HUES48 (cell line): ENCODE measurements at regions not wholly inside any gene's neighbourhood (a gene's known extent, or its start where the extent isn't known, plus 50 kb on each side); places are given as distances from the start of the nearest gene placed in this dataset.

ENCODE experiments used
- H3K27ac ChIP-seq: one replicate; pipeline ENCODE4 v1.7.0; 2013; ENCODE audit warnings: low read depth, low read length, inconsistent platforms
- H3K27me3 ChIP-seq: 2 replicates; pipeline ENCODE4 v1.6.1; 2013; ENCODE audit warnings: mild to moderate bottlenecking, low read length; ENCODE audit not compliant: control insufficient read depth, insufficient read depth
- H3K36me3 ChIP-seq: 2 replicates; pipeline ENCODE4 v1.6.1; 2013; ENCODE audit warnings: low read length; ENCODE audit not compliant: control insufficient read depth, insufficient read depth
- H3K4me1 ChIP-seq: 2 replicates; pipeline ENCODE4 v1.6.1; 2013; ENCODE audit warnings: mild to moderate bottlenecking, low read length; ENCODE audit not compliant: control insufficient read depth, insufficient read depth
- H3K4me3 ChIP-seq: 2 replicates; pipeline ENCODE4 v1.5.1; 2013; ENCODE audit warnings: mild to moderate bottlenecking, low read depth, low read length
- H3K9ac ChIP-seq: 2 replicates; pipeline ENCODE4 v1.6.1; 2013; ENCODE audit warnings: mild to moderate bottlenecking, low read depth, low read length, moderate library complexity
- H3K9me3 ChIP-seq: 2 replicates; pipeline ENCODE4 v1.6.1; 2013; ENCODE audit warnings: low read length; ENCODE audit not compliant: control insufficient read depth, insufficient read depth

GRCh38 chr4:14008494-14008893 is 381.0 kb upstream of the BOD1L1 start:
- Histone ChIP-seq H3K9me3 (peaks cover 4% of the 10 kb centered on the region; the same call in 1 of the 2 replicates), H3K27ac (no peak overlapping the region), H3K9ac (no peak overlapping the region), H3K27me3 (no peaks in the 10 kb centered on the region), H3K4me1 (no peaks in the 10 kb centered on the region), H3K36me3 (no peaks in the 10 kb centered on the region), H3K4me3 (no peak overlapping the region)

GRCh38 chr4:14018191-14018853 is 390.8 kb upstream of the BOD1L1 start:
- Histone ChIP-seq H3K4me1 (no peaks in the 10 kb centered on the region; the same call in 1 of the 2 replicates), H3K4me3 (no peak overlapping the region), H3K36me3 (no peaks in the 10 kb centered on the region), H3K27ac (no peak overlapping the region), H3K27me3 (no peaks in the 10 kb centered on the region), H3K9me3 (peaks cover 6% of the 10 kb centered on the region), H3K9ac (no peak overlapping the region)

GRCh38 chr4:14022456-14022855 is 394.9 kb upstream of the BOD1L1 start:
- Histone ChIP-seq H3K4me3 (no peak overlapping the region), H3K4me1 (no peaks in the 10 kb centered on the region; the same call in 1 of the 2 replicates), H3K27me3 (no peaks in the 10 kb centered on the region), H3K27ac (no peak overlapping the region), H3K36me3 (no peaks in the 10 kb centered on the region), H3K9ac (no peak overlapping the region), H3K9me3 (no peaks in the 10 kb centered on the region)

GRCh38 chr4:14023036-14023435 is 395.5 kb upstream of the BOD1L1 start:
- Histone ChIP-seq H3K4me1 (no peaks in the 10 kb centered on the region; the same call in 1 of the 2 replicates), H3K9me3 (no peaks in the 10 kb centered on the region), H3K36me3 (no peaks in the 10 kb centered on the region), H3K4me3 (no peak overlapping the region), H3K27ac (no peak overlapping the region), H3K9ac (no peak overlapping the region), H3K27me3 (no peaks in the 10 kb centered on the region)

GRCh38 chr4:14023896-14024295 is 396.4 kb upstream of the BOD1L1 start:
- Histone ChIP-seq H3K4me1 (peaks cover 3% of the 10 kb centered on the region; the same call in 1 of the 2 replicates), H3K9ac (no peak overlapping the region), H3K27me3 (no peaks in the 10 kb centered on the region), H3K9me3 (no peaks in the 10 kb centered on the region), H3K36me3 (no peaks in the 10 kb centered on the region), H3K4me3 (no peak overlapping the region), H3K27ac (no peak overlapping the region)

- Histone ChIP-seq H3K4me1 (peaks cover 5% of the 10 kb centered on the region; the same call in 1 of the 2 replicates), H3K27ac (no peak overlapping the region), H3K9me3 (no peaks in the 10 kb centered on the region), H3K27me3 (no peaks in the 10 kb centered on the region), H3K4me3 (no peak overlapping the region), H3K36me3 (no peaks in the 10 kb centered on the region), H3K9ac (no peak overlapping the region)
Observed at GRCh38 chr4:14025111-14025510, 397.6 kb upstream of the BOD1L1 start.

GRCh38 chr4:14025891-14026290 is 398.4 kb upstream of the BOD1L1 start:
- Histone ChIP-seq H3K36me3 (no peaks in the 10 kb centered on the region), H3K27ac (no peak overlapping the region), H3K9me3 (no peaks in the 10 kb centered on the region)

GRCh38 chr4:14028862-14029261 is 401.3 kb upstream of the BOD1L1 start:
- Histone ChIP-seq H3K4me3 (no peak overlapping the region), H3K9me3 (no peaks in the 10 kb centered on the region), H3K36me3 (no peaks in the 10 kb centered on the region), H3K9ac (no peak overlapping the region), H3K27ac (no peak overlapping the region), H3K27me3 (no peaks in the 10 kb centered on the region), H3K4me1 (0 out of 2 replicates have a peak, but pooled peaks cover 5% of the 10 kb centered on the region)

More at GRCh38 chr4:14025891-14026290, 398.4 kb upstream of the BOD1L1 start:
- Histone ChIP-seq H3K4me3 (no peak overlapping the region), H3K27me3 (no peaks in the 10 kb centered on the region), H3K9ac (no peak overlapping the region), H3K4me1 (peaks cover 5% of the 10 kb centered on the region; the same call in 1 of the 2 replicates)

GRCh38 chr4:14035076-14035475 is 407.6 kb upstream of the BOD1L1 start:
- Histone ChIP-seq H3K4me1 (no peaks in the 10 kb centered on the region), H3K27me3 (no peaks in the 10 kb centered on the region), H3K4me3 (no peak overlapping the region), H3K36me3 (no peaks in the 10 kb centered on the region), H3K9ac (no peak overlapping the region), H3K27ac (no peak overlapping the region), H3K9me3 (no peaks in the 10 kb centered on the region)

- Histone ChIP-seq H3K4me1 (no peaks in the 10 kb centered on the region), H3K4me3 (no peak overlapping the region), H3K36me3 (no peaks in the 10 kb centered on the region), H3K9me3 (no peaks in the 10 kb centered on the region), H3K27me3 (no peaks in the 10 kb centered on the region), H3K9ac (no peak overlapping the region), H3K27ac (no peak overlapping the region)
Observed at GRCh38 chr4:14043203-14043602, 415.7 kb upstream of the BOD1L1 start.

- Histone ChIP-seq H3K36me3 (no peaks in the 10 kb centered on the region), H3K9ac (no peak overlapping the region), H3K9me3 (no peaks in the 10 kb centered on the region), H3K4me1 (no peaks in the 10 kb centered on the region), H3K27me3 (no peaks in the 10 kb centered on the region), H3K4me3 (no peak overlapping the region), H3K27ac (no peak overlapping the region)
Observed at GRCh38 chr4:14046642-14047041, 419.1 kb upstream of the BOD1L1 start.
